HEK293T (cell line): ENCODE measurements at regions not wholly inside any gene's neighbourhood (a gene's known extent, or its start where the extent isn't known, plus 50 kb on each side); places are given as distances from the start of the nearest gene placed in this dataset.

ENCODE experiments used
- ARNT ChIP-seq: fragments of 450-650 bp; IDR thresholded peaks from 2 replicates; pipeline ENCODE4 v1.6.1; 2017; ENCODE audit warnings: mild to moderate bottlenecking
- CTBP1 ChIP-seq: fragments of 450-650 bp; IDR thresholded peaks from 2 replicates; pipeline ENCODE4 v1.6.1; 2016; ENCODE audit warnings: borderline replicate concordance
- SP1 ChIP-seq: fragments of 450-650 bp; IDR thresholded peaks from 2 replicates; pipeline ENCODE4 v1.6.1; 2017

GRCh38 chr2:56834686-56835085 lies 650.9 kb downstream of the CCDC85A start:
- no peak for TF ChIP-seq SP1
- TF ChIP-seq ARNT, result no peak
- TF ChIP-seq CTBP1, result no peak
